ENCODE measurements at regions not wholly inside any gene's neighbourhood (a gene's known extent, or its start where the extent isn't known, plus 50 kb on each side); places are given as distances from the start of the nearest gene placed in this dataset.
"Not testable (repeated sequence)": the region's sequence is repeated elsewhere in the genome, so short reads cannot be mapped to it uniquely, and the experiment has no call there.

DNA sequence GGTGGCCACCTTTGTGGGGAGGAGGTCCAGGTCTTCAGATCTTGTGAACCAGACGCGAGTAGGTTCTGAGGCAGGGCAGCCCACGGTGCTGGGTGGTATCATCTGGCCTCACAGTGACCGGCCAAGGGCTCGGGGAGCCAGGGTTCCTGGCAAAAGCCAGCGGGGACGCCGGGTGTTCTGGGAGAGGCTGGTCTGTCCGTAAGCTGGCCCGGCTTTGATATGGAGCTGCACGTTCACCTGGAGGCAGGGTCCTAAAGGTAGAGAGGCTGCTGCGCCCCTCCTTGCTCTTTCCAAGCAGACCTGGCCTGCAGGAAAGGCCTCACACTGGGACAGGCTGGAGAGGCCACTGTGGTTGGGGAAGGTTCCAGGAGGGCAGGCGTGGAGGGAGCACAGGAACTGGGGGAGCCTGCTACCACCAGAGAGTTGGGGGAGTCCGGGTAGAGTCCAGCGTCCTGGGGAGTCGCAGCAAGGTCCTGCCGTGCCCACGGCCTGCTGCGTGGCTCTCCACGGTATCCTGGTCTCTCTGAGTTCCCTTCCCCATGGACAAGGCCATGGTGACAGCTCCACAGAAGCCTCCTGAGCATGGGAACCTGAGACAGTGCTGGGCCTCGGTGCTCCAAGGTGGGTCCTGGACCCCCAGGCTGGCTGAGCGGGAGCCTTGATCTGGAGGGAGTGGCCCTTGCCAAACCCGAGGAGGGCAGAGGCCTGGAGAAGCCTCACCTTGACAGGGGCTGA, 452.4 kb upstream of the B3GAT1 start:
- DNase-seq, result no peak

DNA sequence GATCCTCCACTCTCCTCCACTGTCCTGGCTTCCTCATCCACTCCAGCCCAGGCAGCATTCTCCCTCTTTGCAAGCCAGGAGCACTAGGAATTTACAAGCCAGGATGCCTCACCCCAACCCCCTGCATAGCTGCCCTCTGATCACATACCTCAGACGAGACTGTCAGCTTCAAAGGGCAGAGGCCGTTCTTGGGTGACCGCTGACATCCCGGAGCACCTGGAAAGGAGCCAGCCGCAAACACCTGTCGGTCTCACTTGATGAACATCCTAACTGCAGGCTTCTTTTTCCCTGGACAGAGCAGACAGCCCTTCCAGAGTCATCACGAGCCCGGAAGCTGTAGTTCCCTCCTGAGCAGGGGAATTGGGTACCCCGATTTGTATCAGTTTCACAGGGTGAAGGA, 451.3 kb upstream of the B3GAT1 start:
- no peak for DNase-seq

DNA sequence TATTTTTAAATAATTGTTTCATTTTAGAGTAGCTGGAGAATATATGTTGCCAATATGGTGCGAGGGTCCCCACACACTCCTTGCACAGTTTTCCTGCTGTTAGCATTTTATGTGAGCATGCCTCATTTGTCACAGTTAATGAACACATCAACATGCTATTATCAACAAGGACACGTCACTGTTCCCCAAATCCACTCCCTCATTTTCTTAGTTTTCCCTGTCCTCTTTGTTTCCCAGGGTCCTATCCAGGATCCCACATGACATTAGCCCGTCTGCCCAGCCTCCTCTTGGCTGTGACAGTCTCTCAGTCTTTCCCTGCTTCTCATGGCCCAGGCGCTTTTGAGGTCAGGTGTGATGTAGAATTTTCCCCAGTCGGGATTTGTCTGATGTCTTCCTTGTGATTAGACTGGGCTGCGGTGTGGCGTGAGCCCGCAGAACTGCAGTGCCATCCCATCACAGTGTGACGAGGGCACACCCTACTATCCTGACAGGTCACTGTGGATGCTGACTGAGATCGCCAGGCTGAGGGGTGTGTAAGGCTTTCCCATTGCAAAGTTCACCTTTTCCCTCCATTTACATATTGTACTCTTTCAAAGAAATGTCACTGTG, 450.6 kb upstream of the B3GAT1 start:
- no peak for DNase-seq

DNA sequence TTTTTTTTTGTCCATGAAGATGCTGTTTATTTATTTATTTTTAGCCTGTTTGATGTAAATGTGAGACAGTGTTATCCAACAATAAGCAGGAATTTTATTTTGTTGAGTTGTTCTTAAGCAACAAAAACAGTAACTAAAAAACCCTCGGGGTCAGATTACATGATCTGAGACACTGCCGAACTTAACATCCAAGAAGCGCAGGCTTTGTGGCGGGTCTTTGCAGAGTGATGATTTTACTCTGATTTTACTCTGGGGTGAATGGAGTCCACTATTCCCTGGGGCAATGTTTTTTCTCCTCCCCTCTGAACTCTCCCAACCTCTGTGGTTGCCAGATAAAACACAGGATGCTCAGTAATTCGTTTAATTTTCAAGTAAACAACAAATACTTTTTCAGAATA, 450.1 kb upstream of the B3GAT1 start:
- DNase-seq, result no peak

DNA sequence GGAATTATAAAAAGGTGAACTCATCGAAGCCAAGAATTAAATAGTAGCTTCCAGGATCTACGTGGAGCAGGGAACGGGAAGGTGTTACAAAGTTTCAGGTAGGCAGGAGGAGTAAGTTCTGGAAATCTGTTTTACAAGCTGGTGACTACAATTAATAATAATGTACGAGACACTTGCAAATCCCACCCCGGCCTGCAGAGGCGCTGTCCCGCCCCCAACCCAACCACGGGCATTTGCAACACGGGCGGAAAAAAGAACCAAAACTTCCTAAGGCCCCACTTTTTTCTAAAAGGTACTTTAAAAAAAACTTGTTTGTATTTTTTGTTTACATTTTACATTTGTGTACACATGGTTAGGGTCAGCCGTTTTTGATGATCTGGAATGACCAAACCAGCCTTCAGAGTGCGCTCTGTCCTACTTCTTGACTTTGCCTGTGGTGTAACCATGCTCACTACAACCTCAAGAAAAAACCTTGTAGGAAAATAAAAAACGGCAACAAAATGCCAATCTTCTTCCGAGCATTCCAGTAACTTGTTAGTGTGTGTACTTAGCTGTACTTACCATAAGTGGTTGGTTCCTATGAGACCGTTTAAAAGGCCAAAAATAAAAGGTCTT, 449.6 kb upstream of the B3GAT1 start:
- DNase-seq, result no peak

DNA sequence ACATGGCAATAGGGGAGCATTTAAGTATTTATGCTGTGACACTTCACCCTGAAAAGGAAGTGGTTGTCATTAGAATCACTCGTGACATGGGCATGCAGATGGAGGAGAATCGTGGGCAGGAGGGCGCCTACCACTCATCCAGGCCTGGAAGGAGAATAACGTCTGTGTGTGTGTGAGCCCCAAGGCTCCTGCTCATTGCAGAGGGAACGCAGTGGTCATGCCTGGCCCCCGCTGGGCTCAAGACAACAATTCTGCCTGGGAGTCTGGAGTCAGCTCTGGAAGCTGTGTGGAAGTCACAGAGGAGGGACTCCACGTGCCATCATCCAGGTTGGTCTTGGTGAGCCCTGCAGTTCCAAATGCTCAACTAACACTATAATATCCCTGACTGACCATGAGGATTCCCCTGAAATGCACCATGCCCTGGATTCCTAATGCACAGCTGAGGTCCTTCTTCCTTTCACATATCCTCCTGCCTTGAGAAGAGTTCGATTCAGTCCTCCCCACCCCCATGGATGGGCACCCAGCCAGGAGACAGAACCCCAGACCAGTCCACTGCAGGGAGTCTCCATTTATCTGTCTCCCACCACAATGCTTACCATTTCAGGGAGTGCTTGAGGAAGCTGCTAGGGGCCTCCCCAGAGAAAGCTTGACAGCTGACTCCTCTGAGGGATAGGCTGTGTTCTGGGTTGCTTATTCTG, 446.9 kb upstream of the B3GAT1 start:
- DNase-seq, result no peak

DNA sequence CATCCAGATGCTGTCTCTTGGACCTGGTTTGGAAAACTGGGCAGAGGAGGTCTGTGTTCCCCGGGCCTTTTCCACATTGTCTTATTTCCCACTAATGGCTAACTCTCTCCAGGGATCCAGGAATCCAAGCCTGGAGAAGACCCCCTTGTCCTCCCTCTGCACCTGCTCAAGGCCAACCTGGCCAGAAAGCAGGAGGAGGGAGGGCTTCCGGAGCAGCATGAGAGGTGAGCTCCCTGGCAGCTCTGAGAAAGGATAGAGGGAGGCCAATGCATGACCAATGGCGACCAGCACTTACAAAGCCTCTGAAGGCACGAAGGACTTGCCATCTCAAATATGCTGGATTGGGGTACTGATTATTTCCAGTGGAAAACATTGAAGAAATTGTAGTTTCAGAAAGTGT, 445.0 kb upstream of the B3GAT1 start:
- no peak for DNase-seq

DNA sequence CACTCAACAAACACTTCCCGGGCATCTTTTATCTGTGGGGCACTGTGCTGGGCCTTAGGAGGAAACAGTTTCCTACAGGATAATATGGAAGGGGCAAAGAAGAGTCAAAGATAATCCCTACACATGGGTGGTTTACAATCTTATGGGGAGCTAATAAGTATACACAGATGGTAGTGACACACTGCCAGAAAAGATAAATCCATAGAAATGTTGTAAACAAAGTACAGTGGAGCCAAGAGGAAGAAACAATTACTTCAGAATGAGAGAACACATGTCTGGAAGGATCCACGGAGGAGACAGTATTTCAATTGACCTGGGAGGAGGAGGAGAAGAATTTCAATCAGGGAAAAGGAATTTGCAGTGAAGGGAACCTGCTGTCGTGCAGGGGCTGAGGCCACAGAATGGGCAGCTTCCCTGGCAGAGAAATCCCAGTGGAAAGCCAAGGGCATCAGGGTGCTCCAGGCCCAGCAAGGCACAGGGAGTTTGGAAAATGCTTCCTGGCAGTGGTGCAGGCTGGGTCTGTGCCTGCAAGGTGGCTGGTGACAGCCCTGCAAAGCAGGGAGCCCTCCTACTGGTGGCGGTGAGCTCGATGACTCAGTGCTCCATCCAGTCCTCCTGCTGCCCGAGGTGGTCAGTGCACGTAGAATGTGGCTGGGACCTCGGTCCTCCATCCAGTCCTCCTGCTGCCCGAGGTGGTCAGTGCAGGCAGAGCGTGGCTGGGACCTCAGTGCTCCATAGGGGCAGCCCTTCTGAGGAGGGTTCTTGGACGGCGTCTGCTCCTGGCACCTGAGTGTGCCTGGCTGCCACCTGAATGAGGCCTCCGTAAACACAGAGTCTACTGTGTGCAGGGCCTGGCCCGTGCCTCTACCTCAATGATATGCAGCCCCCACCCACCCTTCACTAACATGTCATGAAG, 444.3 kb upstream of the B3GAT1 start:
- no peak for DNase-seq

DNA sequence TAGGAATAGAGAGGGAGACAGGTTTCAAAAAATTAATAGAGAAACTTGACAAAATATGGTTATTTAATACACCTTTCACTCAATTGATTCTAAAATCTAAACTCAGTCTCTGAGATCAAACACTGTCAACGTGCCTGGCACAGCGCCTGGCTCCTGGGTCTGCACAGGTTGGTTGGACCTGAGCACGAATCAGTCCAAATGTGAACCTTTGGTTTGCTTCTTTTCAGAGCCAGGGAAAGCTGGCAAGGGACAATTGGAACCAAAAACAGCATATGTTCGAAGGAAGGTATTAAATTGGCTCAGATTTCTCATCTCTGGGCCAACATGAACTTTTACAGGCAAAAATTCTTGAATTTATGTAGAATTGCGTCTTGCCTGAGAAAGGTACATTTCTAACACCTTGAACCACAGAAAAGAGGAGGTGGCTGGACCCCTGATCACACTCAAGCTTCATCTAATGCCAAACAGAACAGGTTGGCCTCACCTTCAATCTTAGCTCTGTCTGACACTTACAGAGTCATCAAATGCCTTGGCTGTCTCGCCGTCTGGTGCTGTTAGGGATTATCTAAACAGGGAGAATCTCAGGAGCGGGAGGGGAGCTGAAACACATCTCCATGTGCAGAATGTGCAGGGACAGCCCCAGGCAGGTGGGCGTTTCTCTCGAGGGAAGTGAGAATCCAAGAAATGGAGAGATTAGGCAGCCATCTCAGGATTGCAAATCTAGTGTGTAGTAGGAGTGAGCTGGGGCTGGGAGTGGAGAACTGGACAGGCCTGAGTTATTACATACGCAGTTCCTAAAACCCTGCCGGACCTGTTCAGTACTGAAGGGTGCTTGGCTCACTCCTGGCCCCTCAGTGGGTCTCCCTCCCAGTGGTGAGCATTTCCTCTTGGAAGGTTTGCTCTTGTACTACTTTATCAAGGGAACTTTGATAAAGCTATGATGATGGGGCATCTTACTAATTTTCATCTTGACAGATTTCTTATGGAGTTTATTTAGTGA, 442.2 kb upstream of the B3GAT1 start:
- no peak for DNase-seq

DNA sequence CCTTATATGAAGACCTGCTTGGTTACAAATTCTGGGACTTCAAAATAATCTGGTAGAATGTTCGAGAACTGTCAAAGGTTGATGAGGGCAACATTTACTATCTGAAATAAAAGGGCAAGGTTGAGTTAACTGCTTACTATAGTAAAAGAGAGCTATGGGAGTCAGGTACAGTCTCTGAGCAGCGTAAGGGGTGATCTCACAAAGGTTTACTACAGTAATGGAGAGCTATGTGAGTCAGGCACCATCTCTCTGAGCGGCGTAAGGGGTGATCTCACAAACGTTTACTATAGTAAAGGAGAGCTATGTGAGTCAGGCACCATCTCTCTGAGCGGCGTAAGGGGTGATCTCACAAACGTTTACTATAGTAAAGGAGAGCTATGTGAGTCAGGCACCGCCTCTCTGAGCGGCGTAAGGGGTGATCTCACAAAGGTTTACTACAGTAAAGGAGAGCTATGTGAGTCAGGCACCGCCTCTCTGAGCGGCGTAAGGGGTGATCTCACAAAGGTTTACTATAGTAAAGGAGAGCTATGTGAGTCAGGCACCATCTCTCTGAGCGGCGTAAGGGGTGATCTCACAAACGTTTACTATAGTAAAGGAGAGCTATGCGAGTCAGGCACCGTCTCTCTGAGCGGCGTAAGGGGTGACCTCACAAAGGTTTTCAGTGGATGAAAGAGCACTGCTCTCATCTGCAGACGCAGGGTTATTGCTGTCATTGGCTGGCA, 439.6 kb upstream of the B3GAT1 start:
- not testable (repeated sequence) for DNase-seq

DNA sequence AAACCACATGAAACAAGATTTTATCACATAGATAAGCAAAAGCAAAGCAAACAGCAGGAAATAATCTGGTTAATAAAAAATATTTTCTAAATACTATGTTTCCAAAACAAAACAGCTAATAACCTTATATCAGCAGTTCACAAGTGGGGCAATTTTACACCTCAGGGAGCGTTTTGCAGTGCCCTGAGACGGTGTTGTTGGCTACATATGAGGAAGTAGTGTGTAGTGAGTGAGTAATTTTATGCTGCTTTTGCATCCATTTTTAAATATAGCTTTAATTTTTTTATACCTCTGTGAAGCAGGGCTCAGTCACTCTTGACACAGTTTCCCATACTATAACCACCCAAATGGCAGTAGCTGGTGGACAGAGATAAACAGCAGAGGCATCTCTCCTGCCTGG, 438.5 kb upstream of the B3GAT1 start:
- no peak for DNase-seq

DNA sequence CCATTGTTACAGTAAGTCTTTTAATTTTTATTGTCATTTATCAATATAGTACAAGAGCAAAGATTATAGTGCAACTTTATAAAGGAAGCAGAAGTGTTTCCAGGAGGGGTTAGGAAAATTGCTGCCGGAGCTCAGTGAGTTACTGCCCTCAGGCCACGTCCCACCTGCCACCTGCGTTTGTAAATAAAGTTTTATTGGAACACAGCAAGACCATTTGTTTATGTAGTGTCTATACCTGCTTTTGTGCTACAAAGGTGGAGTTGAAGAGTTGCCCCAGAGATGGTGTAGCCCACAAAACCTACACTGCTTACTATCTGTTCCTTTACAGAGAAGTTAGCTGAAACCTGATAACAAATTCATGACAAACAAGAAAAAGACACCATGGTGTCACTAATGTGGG, 437.8 kb upstream of the B3GAT1 start:
- no peak for DNase-seq

DNA sequence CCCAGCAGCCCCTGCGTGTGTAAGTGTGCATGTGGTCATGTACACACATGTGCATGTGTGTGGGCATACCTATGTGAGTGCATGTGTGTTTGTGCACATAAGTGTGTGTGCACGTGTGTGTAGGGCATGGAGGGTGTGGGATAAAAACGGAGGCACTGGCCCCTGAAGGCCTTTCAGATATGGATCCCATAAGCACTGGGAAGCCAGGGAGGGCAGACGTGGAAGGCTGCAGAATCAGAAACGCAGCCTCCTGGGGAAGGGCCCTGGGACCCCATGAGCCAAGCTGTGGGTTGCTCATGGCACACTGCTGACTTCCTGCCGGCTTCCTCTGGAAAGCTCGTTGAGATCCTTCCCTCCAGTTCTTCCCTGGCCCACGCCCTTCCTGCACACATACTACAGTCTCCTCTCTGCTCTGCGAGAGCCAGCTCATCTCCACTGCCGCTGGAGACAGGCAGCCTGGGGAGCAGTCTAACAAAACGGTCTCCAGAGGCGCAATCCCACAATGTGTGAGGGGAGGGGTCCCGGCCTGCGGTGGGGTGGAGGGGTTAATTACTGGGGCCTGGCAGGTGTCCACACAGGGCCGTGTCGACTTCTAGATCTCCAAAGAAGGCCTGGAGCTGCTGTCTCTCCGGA, 435.2 kb upstream of the B3GAT1 start:
- DNase-seq, result no peak

DNA sequence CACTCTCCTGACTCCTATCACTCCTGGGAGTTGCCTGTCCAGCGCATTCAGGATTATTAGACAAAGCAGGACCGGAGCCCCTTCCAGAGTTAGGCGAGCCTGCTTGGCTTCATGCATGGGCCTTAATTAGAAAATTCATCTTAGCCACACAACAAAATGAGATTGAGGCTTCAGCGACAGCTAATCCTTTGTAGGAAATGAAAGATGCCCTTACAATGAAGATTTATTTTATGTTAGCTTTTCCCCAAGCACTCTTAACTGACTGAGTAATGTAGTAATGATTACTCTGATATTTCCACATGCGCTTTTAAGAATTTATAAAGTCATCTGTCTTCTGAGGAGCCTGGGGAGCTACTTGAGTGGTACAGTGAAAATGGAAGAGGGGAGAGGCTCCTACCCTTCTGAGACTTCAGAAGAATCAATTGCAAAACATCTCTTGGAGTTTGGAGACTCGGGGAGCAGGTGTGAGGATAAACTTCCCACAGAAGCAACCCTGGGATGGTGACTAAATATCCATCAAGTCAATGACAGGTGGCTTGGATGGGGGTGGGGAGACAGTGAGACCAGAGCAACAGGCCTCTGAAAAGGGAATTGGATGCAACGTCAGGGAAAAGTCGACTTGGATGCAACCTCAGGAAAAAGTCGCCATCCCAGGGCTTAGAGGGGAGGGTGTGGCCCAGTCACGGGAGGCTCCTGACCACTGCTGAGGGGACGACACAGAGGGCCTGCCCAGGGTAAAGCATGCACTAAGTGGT, 434.5 kb upstream of the B3GAT1 start:
- DNase-seq, result no peak

DNA sequence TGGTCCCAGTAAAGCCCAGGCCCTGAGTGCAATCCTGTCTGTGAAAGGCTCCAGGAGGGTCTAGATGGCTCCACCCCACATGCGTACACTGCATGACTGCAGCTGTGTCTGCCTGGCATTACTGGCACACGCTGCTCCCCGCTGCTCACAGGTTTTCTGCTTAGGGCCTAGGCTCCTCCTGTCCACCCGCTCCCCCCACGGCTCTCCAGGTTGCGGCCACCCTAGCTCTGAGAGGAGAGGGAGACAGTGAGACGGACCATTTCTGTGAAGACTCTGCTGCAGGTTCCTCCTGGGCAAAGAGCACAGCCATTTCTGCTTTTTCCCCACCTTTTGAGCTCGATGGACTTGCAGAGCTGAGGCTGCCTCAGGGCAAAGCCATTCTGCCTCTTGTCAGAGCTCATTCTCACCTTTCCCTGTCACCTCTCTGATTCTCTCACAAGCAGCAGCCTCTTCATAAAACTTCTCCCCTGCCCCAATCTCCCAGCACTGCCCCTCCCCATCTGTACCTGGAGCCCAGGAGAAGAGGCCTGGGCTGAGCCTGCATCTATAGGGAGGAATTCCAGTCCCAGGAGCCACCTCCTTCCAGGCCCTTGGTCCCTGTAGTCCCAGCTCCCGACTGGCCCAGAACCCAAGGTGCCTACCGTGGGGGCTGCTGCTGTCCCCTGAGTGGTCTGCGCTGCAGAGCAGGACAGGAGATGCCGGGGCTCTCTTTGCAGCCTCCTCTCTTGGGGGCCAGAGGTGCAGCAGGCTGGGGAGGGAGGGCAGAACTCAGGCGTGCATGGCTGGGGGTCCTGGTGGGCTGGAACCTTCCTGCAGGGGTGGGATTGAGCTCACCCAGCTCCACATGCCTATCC, 433.7 kb upstream of the B3GAT1 start:
- no peak for DNase-seq

DNA sequence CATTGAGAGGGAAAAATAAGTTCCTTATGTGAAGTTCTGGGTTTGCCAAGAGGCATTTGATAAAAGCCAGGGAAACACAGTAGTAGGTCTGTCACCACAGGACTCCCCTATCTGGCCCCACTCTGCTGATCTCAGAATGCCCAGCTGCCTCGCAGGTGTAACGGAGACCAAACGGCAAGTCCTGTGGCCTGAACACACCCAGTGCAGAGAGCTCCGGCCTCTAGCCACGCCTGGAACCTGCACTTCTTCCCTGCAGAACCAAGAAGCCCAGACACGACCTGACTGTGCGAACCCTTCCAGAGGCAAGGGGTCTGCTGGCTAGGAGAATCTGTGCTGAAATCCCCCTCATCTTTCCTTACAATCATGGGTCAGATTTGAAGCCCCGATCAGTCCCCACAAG, 432.8 kb upstream of the B3GAT1 start:
- no peak for DNase-seq

DNA sequence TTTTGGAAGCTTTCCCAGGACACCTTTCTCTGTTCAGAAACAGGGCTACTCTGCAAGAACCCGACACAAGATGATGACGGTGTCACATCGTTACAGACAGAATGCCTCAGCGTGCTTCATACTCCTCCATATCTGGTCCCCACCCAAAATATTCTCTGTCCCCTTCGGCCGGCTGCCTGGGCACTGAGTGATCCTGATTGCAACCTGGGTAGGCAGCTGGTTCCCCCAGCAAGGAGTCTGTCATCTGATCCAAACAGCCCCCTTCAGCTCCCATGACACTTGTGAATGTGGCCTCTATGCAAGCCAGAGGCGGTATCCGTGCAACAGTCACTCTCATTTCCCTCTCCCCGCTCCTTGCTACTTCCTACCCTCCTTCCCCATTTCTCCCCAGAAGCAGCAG, 431.7 kb upstream of the B3GAT1 start:
- no peak for DNase-seq

DNA sequence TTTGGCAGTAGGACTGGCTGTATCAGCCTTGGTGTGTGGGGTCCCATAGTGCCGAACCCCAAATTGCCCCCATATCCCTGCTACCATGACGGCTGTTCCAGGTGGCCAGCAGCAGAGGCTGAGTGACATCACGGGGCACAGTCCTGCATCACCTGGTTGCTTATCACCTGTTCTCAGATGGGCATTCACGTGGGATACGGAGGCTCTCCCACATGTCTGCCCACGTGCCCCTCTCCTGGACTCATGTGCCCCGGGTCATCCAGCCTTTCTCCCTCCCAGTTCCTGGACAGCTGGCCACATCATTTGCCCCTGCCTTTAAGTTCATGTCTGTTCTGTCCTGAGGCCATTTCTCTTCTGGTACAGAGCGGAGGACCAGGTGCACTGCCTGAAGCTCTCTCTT, 431.0 kb upstream of the B3GAT1 start:
- no peak for DNase-seq

DNA sequence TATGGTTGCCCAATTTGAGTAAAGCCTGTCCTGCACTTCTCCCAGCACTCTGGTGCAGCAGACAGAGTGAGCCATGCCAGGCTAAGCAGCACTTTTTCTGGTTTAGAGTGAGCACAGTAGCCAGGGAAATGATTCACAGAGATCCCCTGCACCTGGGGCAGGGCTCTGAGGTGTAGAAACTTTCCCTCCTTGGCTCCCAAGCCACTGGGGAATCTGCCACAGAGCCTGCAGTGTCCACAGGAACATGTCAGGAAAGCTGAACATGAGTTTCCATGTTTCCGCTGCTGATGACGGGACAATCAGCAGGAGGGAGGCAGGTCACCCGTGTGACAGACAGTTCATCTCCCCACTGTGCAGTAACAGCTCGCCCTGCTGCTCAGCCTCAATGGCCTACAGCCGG, 429.9 kb upstream of the B3GAT1 start:
- no peak for DNase-seq
